ENCODE measurements at regions not wholly inside any gene's neighbourhood (a gene's known extent, or its start where the extent isn't known, plus 50 kb on each side); places are given as distances from the start of the nearest gene placed in this dataset.

GRCh38 chr1:61606448-61607312 lies 118.3 kb downstream of the TM2D1 start:
- Histone ChIP-seq H3K27me3 (ENCODE audit: control insufficient read depth, insufficient read depth, low read length) (peaks cover 2% of the 10 kb centered on the region), H3K9me3 (ENCODE audit: control insufficient read depth, insufficient read depth, low read length) (no peaks in the 10 kb centered on the region), H3K4me3 (ENCODE audit: low read depth, low read length) (no peak overlapping the region), H3K27ac (ENCODE audit: low read depth, low read length) (no peak overlapping the region)
- ChIA-PET POLR2A (no interaction called here), CTCF (no interaction called here)
- no peak for TF ChIP-seq CTCF (IDR thresholded peaks at IDR 0.05; ENCODE audit: low read depth, low read length)
- no peak for DNase-seq (ENCODE audit: low read depth, low spot score)

GRCh38 chr1:61605607-61606321 lies 119.2 kb downstream of the TM2D1 start:
- no peak overlapping the region for H3K4me3 ChIP-seq (ENCODE audit: low read depth, low read length)
- DNase-seq (ENCODE audit: low read depth, low spot score), result no peak
- ChIA-PET CTCF (no interaction called here), POLR2A (no interaction called here)
- no peaks in the 10 kb centered on the region for H3K9me3 ChIP-seq (ENCODE audit: control insufficient read depth, insufficient read depth, low read length)
- no peak for TF ChIP-seq CTCF (IDR thresholded peaks at IDR 0.05; ENCODE audit: low read depth, low read length)
- H3K27ac ChIP-seq (ENCODE audit: low read depth, low read length), result no peak overlapping the region
- peaks cover 2% of the 10 kb centered on the region for H3K27me3 ChIP-seq (ENCODE audit: control insufficient read depth, insufficient read depth, low read length)

- ChIA-PET CTCF (no interaction called here), POLR2A (no interaction called here)
- no peak for TF ChIP-seq CTCF (IDR thresholded peaks at IDR 0.05; ENCODE audit: low read depth, low read length)
- no peak overlapping the region for H3K4me3 ChIP-seq (ENCODE audit: low read depth, low read length)
- H3K27me3 ChIP-seq (ENCODE audit: control insufficient read depth, insufficient read depth, low read length), result peaks cover 2% of the 10 kb centered on the region
- H3K9me3 ChIP-seq (ENCODE audit: control insufficient read depth, insufficient read depth, low read length), result no peaks in the 10 kb centered on the region
- DNase-seq (ENCODE audit: low read depth, low spot score), result no peak
- H3K27ac ChIP-seq (ENCODE audit: low read depth, low read length), result no peak overlapping the region
Observed at GRCh38 chr1:61604684-61605083, 120.3 kb downstream of the TM2D1 start.

GRCh38 chr1:61604261-61604660 lies 120.7 kb downstream of the TM2D1 start:
- no peak for TF ChIP-seq CTCF (IDR thresholded peaks at IDR 0.05; ENCODE audit: low read depth, low read length)
- no peak for DNase-seq (ENCODE audit: low read depth, low spot score)
- Histone ChIP-seq H3K27ac (ENCODE audit: low read depth, low read length) (no peak overlapping the region), H3K27me3 (ENCODE audit: control insufficient read depth, insufficient read depth, low read length) (peaks cover under 1% of the 10 kb centered on the region), H3K4me3 (ENCODE audit: low read depth, low read length) (no peak overlapping the region), H3K9me3 (ENCODE audit: control insufficient read depth, insufficient read depth, low read length) (no peaks in the 10 kb centered on the region)
- ChIA-PET POLR2A (no interaction called here), CTCF (no interaction called here)

- no peak overlapping the region for H3K4me3 ChIP-seq (ENCODE audit: low read depth, low read length)
- no peaks in the 10 kb centered on the region for H3K9me3 ChIP-seq (ENCODE audit: control insufficient read depth, insufficient read depth, low read length)
- DNase-seq (ENCODE audit: low read depth, low spot score), result no peak
- POLR2A ChIA-PET, result no interaction called here
- H3K27me3 ChIP-seq (ENCODE audit: control insufficient read depth, insufficient read depth, low read length), result no peaks in the 10 kb centered on the region
- no peak for TF ChIP-seq CTCF (IDR thresholded peaks at IDR 0.05; ENCODE audit: low read depth, low read length)
- CTCF ChIA-PET, result no interaction called here
- no peak overlapping the region for H3K27ac ChIP-seq (ENCODE audit: low read depth, low read length)
Observed at GRCh38 chr1:61602663-61603062, 122.3 kb downstream of the TM2D1 start.
